Stomach (tissue), 4 donors: ENCODE measurements at regions not wholly inside any gene's neighbourhood (a gene's known extent, or its start where the extent isn't known, plus 50 kb on each side); places are given as distances from the start of the nearest gene placed in this dataset.

Experiments
- POLR2A ChIP-seq, 4 donors: fragments of 450-650 bp; IDR thresholded peaks; one replicate each; pipeline ENCODE4 v1.6.1; 2016; ENCODE audit warnings: antibody characterized with exemption in 4 of 4, control low read depth in 2 of 4, mild to moderate bottlenecking in 1 of 4, moderate library complexity in 1 of 4
- TF ChIP-seq, protein P1 (sequence below), 7 experiments: fragments of 450-650 bp in 4 of 7; fragments of 200-600 bp in 3 of 7; sonication (generic) in 3 of 7; IDR thresholded peaks; one replicate each; pipeline ENCODE4 v1.5.1; 2016 to 2019; ENCODE audit warnings: antibody characterized with exemption in 7 of 7, control low read depth in 2 of 7, mild to moderate bottlenecking in 1 of 7

DNA sequence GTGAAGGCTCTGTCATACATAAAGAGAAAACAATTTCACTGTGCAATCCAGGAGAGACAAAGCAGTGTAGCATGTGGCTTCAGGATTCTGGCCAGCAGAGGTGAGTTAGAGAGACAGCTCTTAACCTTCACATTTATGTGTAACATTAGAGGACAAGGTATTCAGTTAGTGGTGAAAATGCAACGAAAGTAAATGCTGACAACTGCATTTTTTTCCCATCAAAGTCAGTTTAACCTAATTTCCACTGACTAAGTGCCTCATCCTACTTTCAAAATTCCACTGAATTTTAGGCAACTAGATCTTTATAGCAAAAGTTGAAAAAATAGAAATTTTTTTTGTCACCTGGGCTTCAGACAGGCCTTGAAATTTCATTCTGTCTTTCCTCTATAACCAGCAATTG lies 130.8 kb upstream of the LNX1 start:
- TF ChIP-seq, protein P1, sequence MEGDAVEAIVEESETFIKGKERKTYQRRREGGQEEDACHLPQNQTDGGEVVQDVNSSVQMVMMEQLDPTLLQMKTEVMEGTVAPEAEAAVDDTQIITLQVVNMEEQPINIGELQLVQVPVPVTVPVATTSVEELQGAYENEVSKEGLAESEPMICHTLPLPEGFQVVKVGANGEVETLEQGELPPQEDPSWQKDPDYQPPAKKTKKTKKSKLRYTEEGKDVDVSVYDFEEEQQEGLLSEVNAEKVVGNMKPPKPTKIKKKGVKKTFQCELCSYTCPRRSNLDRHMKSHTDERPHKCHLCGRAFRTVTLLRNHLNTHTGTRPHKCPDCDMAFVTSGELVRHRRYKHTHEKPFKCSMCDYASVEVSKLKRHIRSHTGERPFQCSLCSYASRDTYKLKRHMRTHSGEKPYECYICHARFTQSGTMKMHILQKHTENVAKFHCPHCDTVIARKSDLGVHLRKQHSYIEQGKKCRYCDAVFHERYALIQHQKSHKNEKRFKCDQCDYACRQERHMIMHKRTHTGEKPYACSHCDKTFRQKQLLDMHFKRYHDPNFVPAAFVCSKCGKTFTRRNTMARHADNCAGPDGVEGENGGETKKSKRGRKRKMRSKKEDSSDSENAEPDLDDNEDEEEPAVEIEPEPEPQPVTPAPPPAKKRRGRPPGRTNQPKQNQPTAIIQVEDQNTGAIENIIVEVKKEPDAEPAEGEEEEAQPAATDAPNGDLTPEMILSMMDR (IDR thresholded peaks at IDR 0.05) = no peak
- TF ChIP-seq POLR2A (IDR thresholded peaks at IDR 0.05) = no peak
